ENCODE measurements at regions not wholly inside any gene's neighbourhood (a gene's known extent, or its start where the extent isn't known, plus 50 kb on each side); places are given as distances from the start of the nearest gene placed in this dataset.
"Not testable (repeated sequence)": the region's sequence is repeated elsewhere in the genome, so short reads cannot be mapped to it uniquely, and the experiment has no call there.

DNA sequence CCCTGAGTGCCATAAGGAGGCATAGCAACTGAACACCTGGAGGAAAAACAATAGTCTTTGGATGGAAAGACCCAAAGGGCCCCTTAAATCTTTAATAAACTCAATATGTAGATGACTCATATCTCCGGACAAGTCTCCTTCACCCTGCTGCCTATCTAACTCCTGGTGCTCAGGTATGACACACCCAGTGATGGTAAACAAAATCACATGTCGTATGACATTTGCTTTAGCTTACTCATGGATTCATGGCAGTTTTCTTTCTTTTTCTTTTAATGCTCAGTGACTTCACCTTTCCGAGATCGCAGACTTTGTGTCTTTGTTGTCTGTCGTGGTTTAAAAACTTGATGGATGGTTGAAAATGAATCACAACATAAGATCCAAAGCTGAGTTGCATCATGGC is 208.5 kb upstream of the PROX1 start:
- intact Hi-C loops (cut with DNase I) = no loop called here
- Histone ChIP-seq H3K36me3 (ENCODE audit: control insufficient read depth in 1 of 2, insufficient read depth in 2 of 2, low read length in 1 of 2) (no peaks in the 10 kb centered on the region), H3K27me3 (ENCODE audit: control insufficient read depth in 1 of 2, insufficient read depth in 2 of 2, low read length in 1 of 2) (no peaks in the 10 kb centered on the region), H3K4me3 (ENCODE audit: low read length in 2 of 2) (no peak overlapping the region), H3K9me3 (ENCODE audit: control insufficient read depth, low read length) (peaks cover 3% of the 10 kb centered on the region), H3K27ac (ENCODE audit: low read depth in 1 of 2, low read length in 2 of 2) (no peak overlapping the region), H3K4me1 (ENCODE audit: control insufficient read depth in 1 of 2, insufficient read depth in 2 of 2, low read length in 2 of 2) (no peaks in the 10 kb centered on the region)
- ATAC-seq (ENCODE audit: low FRiP score) = no peak
- DNase-seq = no peak
- 82 to 84% methylated on average over 5 of the region's 5 CpGs for WGBS, 2 donors

- no peak overlapping the region for H3K4me3 ChIP-seq (ENCODE audit: low read length in 2 of 2)
Measured at GRCh38 chr1:213782941-213783672, 204.7 kb upstream of the PROX1 start.

GRCh38 chr1:213783893-213784292 is 203.9 kb upstream of the PROX1 start:
- H3K4me1 ChIP-seq (ENCODE audit: control insufficient read depth in 1 of 2, insufficient read depth in 2 of 2, low read length in 2 of 2) = no peaks in the 10 kb centered on the region
- WGBS, 2 donors = 21 to 25% methylated on average over 2 of the region's 2 CpGs
- DNase-seq (no peak), ATAC-seq (ENCODE audit: low FRiP score) (no peak)
- H3K36me3 ChIP-seq (ENCODE audit: control insufficient read depth in 1 of 2, insufficient read depth in 2 of 2, low read length in 1 of 2) = no peaks in the 10 kb centered on the region
- no peak overlapping the region for H3K4me3 ChIP-seq (ENCODE audit: low read length in 2 of 2)
- no peaks in the 10 kb centered on the region for H3K27me3 ChIP-seq (ENCODE audit: control insufficient read depth in 1 of 2, insufficient read depth in 2 of 2, low read length in 1 of 2)
- H3K27ac ChIP-seq (ENCODE audit: low read depth in 1 of 2, low read length in 2 of 2) = no peak overlapping the region
- intact Hi-C loops (cut with DNase I) = no loop called here
- H3K9me3 ChIP-seq (ENCODE audit: control insufficient read depth, low read length) = peaks cover 1% of the 10 kb centered on the region

More at GRCh38 chr1:213782941-213783672, 204.7 kb upstream of the PROX1 start:
- DNase-seq (no peak), ATAC-seq (ENCODE audit: low FRiP score) (no peak)
- Histone ChIP-seq H3K9me3 (ENCODE audit: control insufficient read depth, low read length) (peaks cover 1% of the 10 kb centered on the region), H3K4me1 (ENCODE audit: control insufficient read depth in 1 of 2, insufficient read depth in 2 of 2, low read length in 2 of 2) (no peaks in the 10 kb centered on the region), H3K36me3 (ENCODE audit: control insufficient read depth in 1 of 2, insufficient read depth in 2 of 2, low read length in 1 of 2) (no peaks in the 10 kb centered on the region), H3K27me3 (ENCODE audit: control insufficient read depth in 1 of 2, insufficient read depth in 2 of 2, low read length in 1 of 2) (no peaks in the 10 kb centered on the region), H3K27ac (ENCODE audit: low read depth in 1 of 2, low read length in 2 of 2) (no peak overlapping the region)
- WGBS, 2 donors = 52 to 63% methylated on average over 20 of the region's 20 CpGs
- intact Hi-C loops (cut with DNase I) = no loop called here

- Histone ChIP-seq H3K9me3 (ENCODE audit: control insufficient read depth, low read length) (peaks cover 1% of the 10 kb centered on the region), H3K27ac (ENCODE audit: low read depth in 1 of 2, low read length in 2 of 2) (no peak overlapping the region), H3K4me3 (ENCODE audit: low read length in 2 of 2) (no peak overlapping the region), H3K36me3 (ENCODE audit: control insufficient read depth in 1 of 2, insufficient read depth in 2 of 2, low read length in 1 of 2) (no peaks in the 10 kb centered on the region), H3K4me1 (ENCODE audit: control insufficient read depth in 1 of 2, insufficient read depth in 2 of 2, low read length in 2 of 2) (no peaks in the 10 kb centered on the region), H3K27me3 (ENCODE audit: control insufficient read depth in 1 of 2, insufficient read depth in 2 of 2, low read length in 1 of 2) (no peaks in the 10 kb centered on the region)
- ATAC-seq (ENCODE audit: low FRiP score) (no peak), DNase-seq (no peak)
- intact Hi-C loops (cut with DNase I) = no loop called here
- WGBS, 2 donors = 82 to 87% methylated on average over 2 of the region's 2 CpGs
Measured at GRCh38 chr1:213786683-213787082, 201.1 kb upstream of the PROX1 start.

- no peak overlapping the region for H3K4me3 ChIP-seq (ENCODE audit: low read length in 2 of 2)
- WGBS, 2 donors = 72% methylated on average over 3 of the region's 3 CpGs
- H3K27me3 ChIP-seq (ENCODE audit: control insufficient read depth in 1 of 2, insufficient read depth in 2 of 2, low read length in 1 of 2) = no peaks in the 10 kb centered on the region
- no peaks in the 10 kb centered on the region for H3K4me1 ChIP-seq (ENCODE audit: control insufficient read depth in 1 of 2, insufficient read depth in 2 of 2, low read length in 2 of 2)
- no peak for DNase-seq
- ATAC-seq (ENCODE audit: low FRiP score) = no peak
- H3K9me3 ChIP-seq (ENCODE audit: control insufficient read depth, low read length) = no peaks in the 10 kb centered on the region
- no peak overlapping the region for H3K27ac ChIP-seq (ENCODE audit: low read depth in 1 of 2, low read length in 2 of 2)
- H3K36me3 ChIP-seq (ENCODE audit: control insufficient read depth in 1 of 2, insufficient read depth in 2 of 2, low read length in 1 of 2) = no peaks in the 10 kb centered on the region
- intact Hi-C loops (cut with DNase I) = no loop called here
Measured at GRCh38 chr1:213790565-213790964, 197.2 kb upstream of the PROX1 start.

- ATAC-seq (ENCODE audit: low FRiP score) = no peak
- 72 to 75% methylated on average over 13 of the region's 13 CpGs for WGBS, 2 donors
Measured at GRCh38 chr1:213793482-213794067, 194.2 kb upstream of the PROX1 start.

DNA sequence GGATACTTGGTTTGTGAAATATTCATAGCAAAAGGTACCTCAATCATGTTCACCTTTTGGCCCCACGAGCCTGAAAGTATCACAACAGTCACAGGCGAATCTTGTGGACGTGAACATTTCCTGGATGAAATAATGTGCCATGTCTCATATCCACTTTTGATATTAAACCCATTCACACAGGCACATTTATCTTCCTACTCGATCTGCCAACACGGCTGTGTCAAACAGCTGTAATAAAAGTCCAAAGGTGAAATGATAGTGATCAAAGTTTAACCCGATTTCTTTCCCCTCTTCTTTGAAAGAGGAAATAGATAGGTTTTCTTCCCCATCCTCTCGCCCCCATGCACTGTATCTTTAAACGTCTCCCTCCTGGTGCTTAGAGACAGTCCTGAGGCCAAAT is 191.2 kb upstream of the PROX1 start:
- intact Hi-C loops (cut with DNase I) = no loop called here
- ATAC-seq (ENCODE audit: low FRiP score) (no peak), DNase-seq (no peak)
- no peaks in the 10 kb centered on the region for H3K27me3 ChIP-seq (ENCODE audit: control insufficient read depth in 1 of 2, insufficient read depth in 2 of 2, low read length in 1 of 2)
- no peaks in the 10 kb centered on the region for H3K36me3 ChIP-seq (ENCODE audit: control insufficient read depth in 1 of 2, insufficient read depth in 2 of 2, low read length in 1 of 2)
- H3K9me3 ChIP-seq (ENCODE audit: control insufficient read depth, low read length) = peaks cover 2% of the 10 kb centered on the region
- no peak overlapping the region for H3K27ac ChIP-seq (ENCODE audit: low read depth in 1 of 2, low read length in 2 of 2)
- H3K4me3 ChIP-seq (ENCODE audit: low read length in 2 of 2) = no peak overlapping the region
- WGBS, 2 donors = 73 to 76% methylated on average over 8 of the region's 8 CpGs
- no peaks in the 10 kb centered on the region for H3K4me1 ChIP-seq (ENCODE audit: control insufficient read depth in 1 of 2, insufficient read depth in 2 of 2, low read length in 2 of 2)

More at GRCh38 chr1:213793482-213794067, 194.2 kb upstream of the PROX1 start:
- no peaks in the 10 kb centered on the region for H3K27me3 ChIP-seq (ENCODE audit: control insufficient read depth in 1 of 2, insufficient read depth in 2 of 2, low read length in 1 of 2)
- no peak for DNase-seq
- no peaks in the 10 kb centered on the region for H3K4me1 ChIP-seq (ENCODE audit: control insufficient read depth in 1 of 2, insufficient read depth in 2 of 2, low read length in 2 of 2)
- intact Hi-C loops (cut with DNase I) = no loop called here
- H3K9me3 ChIP-seq (ENCODE audit: control insufficient read depth, low read length) = no peaks in the 10 kb centered on the region
- no peak overlapping the region for H3K27ac ChIP-seq (ENCODE audit: low read depth in 1 of 2, low read length in 2 of 2)
- no peak overlapping the region for H3K4me3 ChIP-seq (ENCODE audit: low read length in 2 of 2)
- no peaks in the 10 kb centered on the region for H3K36me3 ChIP-seq (ENCODE audit: control insufficient read depth in 1 of 2, insufficient read depth in 2 of 2, low read length in 1 of 2)

DNA sequence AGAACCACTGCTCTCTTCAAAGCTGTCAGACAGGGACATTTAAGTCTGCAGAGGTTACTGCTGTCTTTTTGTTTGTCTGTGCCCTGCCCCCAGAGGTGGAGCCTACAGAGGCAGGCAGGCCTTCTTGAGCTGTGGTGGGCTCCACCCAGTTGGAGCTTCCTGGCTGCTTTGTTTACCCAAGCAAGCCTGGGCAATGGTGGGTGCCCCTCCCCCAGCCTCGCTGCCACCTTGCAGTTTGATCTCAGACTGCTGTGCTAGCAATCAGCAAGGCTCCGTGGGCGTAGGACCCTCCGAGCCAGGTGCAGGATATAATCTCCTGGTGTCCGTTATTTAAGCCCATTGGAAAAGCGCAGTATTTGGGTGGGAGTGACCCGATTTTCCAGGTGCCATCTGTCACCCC is 179.5 kb upstream of the PROX1 start:
- not testable (repeated sequence) for H3K4me1 ChIP-seq (ENCODE audit: control insufficient read depth in 1 of 2, insufficient read depth in 2 of 2, low read length in 2 of 2)

DNA sequence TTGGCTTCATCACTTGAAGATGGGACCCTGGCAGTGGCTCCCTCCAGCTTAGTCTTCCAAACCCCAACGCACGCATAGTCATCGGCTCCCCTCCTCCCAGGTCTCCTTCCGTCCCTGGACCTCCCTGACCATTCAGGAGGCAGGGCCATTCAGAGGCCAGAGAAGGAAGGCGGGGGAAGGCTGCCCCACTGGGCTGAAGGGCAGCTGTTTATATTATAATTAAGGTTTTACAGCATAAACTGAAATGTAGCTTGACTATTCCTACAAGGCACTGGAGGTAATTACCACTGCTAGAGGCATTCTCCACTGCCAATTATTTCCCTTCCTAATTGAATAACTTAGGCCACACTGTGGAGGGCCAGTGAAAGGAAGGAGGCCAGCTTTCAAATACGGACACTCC is 170.6 kb upstream of the PROX1 start:
- H3K9me3 ChIP-seq (ENCODE audit: control insufficient read depth, low read length) = peaks cover 3% of the 10 kb centered on the region
- no peak overlapping the region for H3K27ac ChIP-seq (ENCODE audit: low read depth in 1 of 2, low read length in 2 of 2)
- DNase-seq (no peak), ATAC-seq (ENCODE audit: low FRiP score) (no peak)
- no peaks in the 10 kb centered on the region for H3K4me1 ChIP-seq (ENCODE audit: control insufficient read depth in 1 of 2, insufficient read depth in 2 of 2, low read length in 2 of 2)
- no peaks in the 10 kb centered on the region for H3K36me3 ChIP-seq (ENCODE audit: control insufficient read depth in 1 of 2, insufficient read depth in 2 of 2, low read length in 1 of 2)
- 87 to 94% methylated on average over 6 of the region's 6 CpGs for WGBS, 2 donors
- no peaks in the 10 kb centered on the region for H3K27me3 ChIP-seq (ENCODE audit: control insufficient read depth in 1 of 2, insufficient read depth in 2 of 2, low read length in 1 of 2)
- H3K4me3 ChIP-seq (ENCODE audit: low read length in 2 of 2) = no peak overlapping the region
- intact Hi-C loops (cut with DNase I) = no loop called here

More for the DNA sequence above, 179.5 kb upstream of the PROX1 start:
- H3K4me3 ChIP-seq (ENCODE audit: low read length in 2 of 2); H3K9me3 ChIP-seq (ENCODE audit: control insufficient read depth, low read length); H3K36me3 ChIP-seq (ENCODE audit: control insufficient read depth in 1 of 2, insufficient read depth in 2 of 2, low read length in 1 of 2); intact Hi-C loops (cut with DNase I); DNase-seq; H3K27ac ChIP-seq (ENCODE audit: low read depth in 1 of 2, low read length in 2 of 2); ATAC-seq (ENCODE audit: low FRiP score); H3K27me3 ChIP-seq (ENCODE audit: control insufficient read depth in 1 of 2, insufficient read depth in 2 of 2, low read length in 1 of 2): not testable (repeated sequence)
- 84 to 93% methylated on average over 7 of the region's 7 CpGs for WGBS, 2 donors
